ENCODE measurements at regions not wholly inside any gene's neighbourhood (a gene's known extent, or its start where the extent isn't known, plus 50 kb on each side); places are given as distances from the start of the nearest gene placed in this dataset.
A peak's percentile ranks its signal among the peaks of the same experiment; 100 is the strongest.

- H3K36me3 ChIP-seq (ENCODE audit: insufficient read depth, low read length), result no peaks in the 10 kb centered on the region
- TF ChIP-seq, protein P1, sequence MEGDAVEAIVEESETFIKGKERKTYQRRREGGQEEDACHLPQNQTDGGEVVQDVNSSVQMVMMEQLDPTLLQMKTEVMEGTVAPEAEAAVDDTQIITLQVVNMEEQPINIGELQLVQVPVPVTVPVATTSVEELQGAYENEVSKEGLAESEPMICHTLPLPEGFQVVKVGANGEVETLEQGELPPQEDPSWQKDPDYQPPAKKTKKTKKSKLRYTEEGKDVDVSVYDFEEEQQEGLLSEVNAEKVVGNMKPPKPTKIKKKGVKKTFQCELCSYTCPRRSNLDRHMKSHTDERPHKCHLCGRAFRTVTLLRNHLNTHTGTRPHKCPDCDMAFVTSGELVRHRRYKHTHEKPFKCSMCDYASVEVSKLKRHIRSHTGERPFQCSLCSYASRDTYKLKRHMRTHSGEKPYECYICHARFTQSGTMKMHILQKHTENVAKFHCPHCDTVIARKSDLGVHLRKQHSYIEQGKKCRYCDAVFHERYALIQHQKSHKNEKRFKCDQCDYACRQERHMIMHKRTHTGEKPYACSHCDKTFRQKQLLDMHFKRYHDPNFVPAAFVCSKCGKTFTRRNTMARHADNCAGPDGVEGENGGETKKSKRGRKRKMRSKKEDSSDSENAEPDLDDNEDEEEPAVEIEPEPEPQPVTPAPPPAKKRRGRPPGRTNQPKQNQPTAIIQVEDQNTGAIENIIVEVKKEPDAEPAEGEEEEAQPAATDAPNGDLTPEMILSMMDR (IDR thresholded peaks at IDR 0.05; ENCODE audit: extremely low read depth, low read depth, low read length), result no peak
- H3K27ac ChIP-seq (ENCODE audit: low read depth, low read length), result no peak overlapping the region
- peak; percentile 9 for DNase-seq (ENCODE audit: insufficient read length, low spot score, missing footprints)
- no peak overlapping the region for H2AFZ ChIP-seq (ENCODE audit: low read length)
- H3K27me3 ChIP-seq (ENCODE audit: insufficient read depth, low read length), result no peaks in the 10 kb centered on the region
- H3K4me1 ChIP-seq (ENCODE audit: insufficient read depth, low read length), result no peaks in the 10 kb centered on the region
- H3K4me2 ChIP-seq (ENCODE audit: insufficient read depth, low read length), result no peak overlapping the region
- H3K79me2 ChIP-seq (ENCODE audit: insufficient read depth, low read length), result no peaks in the 10 kb centered on the region
- no peaks in the 10 kb centered on the region for H4K20me1 ChIP-seq (ENCODE audit: insufficient read depth, low read length)
- no peaks in the 10 kb centered on the region for H3K9me3 ChIP-seq (ENCODE audit: low read depth, low read length)
- no peak overlapping the region for H3K4me3 ChIP-seq (ENCODE audit: insufficient read depth, low read length)
These were observed 349.0 kb downstream of the BRINP1 start for GRCh38 chr9:119020284-119020683.

GRCh38 chr9:119020730-119021333, 348.4 kb downstream of the BRINP1 start:
- Histone ChIP-seq H3K4me2 (ENCODE audit: insufficient read depth, low read length) (no peak overlapping the region), H3K27me3 (ENCODE audit: insufficient read depth, low read length) (no peaks in the 10 kb centered on the region), H4K20me1 (ENCODE audit: insufficient read depth, low read length) (no peaks in the 10 kb centered on the region), H2AFZ (ENCODE audit: low read length) (no peak overlapping the region), H3K9me3 (ENCODE audit: low read depth, low read length) (no peaks in the 10 kb centered on the region), H3K36me3 (ENCODE audit: insufficient read depth, low read length) (no peaks in the 10 kb centered on the region), H3K4me3 (ENCODE audit: insufficient read depth, low read length) (no peak overlapping the region), H3K79me2 (ENCODE audit: insufficient read depth, low read length) (no peaks in the 10 kb centered on the region), H3K4me1 (ENCODE audit: insufficient read depth, low read length) (peaks cover 3% of the 10 kb centered on the region), H3K27ac (ENCODE audit: low read depth, low read length) (no peak overlapping the region)
- TF ChIP-seq, protein P1 (IDR thresholded peaks at IDR 0.05; ENCODE audit: extremely low read depth, low read depth, low read length), result no peak
- DNase-seq (ENCODE audit: insufficient read length, low spot score, missing footprints), result no peak

DNA sequence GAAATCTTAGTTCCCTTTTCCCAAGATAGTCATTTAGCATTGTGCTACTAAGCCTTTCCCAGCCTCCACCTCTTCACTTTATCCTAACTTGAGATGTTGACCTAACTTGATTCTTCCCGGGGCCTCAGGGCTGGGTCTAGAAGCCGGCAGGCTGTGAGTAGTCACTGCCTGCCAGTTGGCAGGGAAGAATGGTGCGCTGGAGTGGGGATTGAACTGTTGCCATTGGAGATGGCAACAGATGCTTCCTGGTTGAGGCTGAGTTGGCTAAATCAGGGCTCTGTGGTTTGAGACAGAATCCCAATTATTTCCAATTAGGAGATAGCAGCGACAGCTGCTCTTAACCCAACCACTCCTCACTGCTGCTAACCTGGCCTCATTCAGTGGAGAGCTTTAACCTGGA, 343.1 kb downstream of the BRINP1 start:
- TF ChIP-seq, protein P1 (IDR thresholded peaks at IDR 0.05; ENCODE audit: extremely low read depth, low read depth, low read length), result no peak
- Histone ChIP-seq H3K79me2 (ENCODE audit: insufficient read depth, low read length) (no peaks in the 10 kb centered on the region), H3K27me3 (ENCODE audit: insufficient read depth, low read length) (no peaks in the 10 kb centered on the region), H3K4me2 (ENCODE audit: insufficient read depth, low read length) (no peak overlapping the region), H3K36me3 (ENCODE audit: insufficient read depth, low read length) (no peaks in the 10 kb centered on the region), H3K4me3 (ENCODE audit: insufficient read depth, low read length) (no peak overlapping the region), H3K9me3 (ENCODE audit: low read depth, low read length) (no peaks in the 10 kb centered on the region), H2AFZ (ENCODE audit: low read length) (no peak overlapping the region), H3K4me1 (ENCODE audit: insufficient read depth, low read length) (peaks cover 3% of the 10 kb centered on the region), H3K27ac (ENCODE audit: low read depth, low read length) (no peak overlapping the region), H4K20me1 (ENCODE audit: insufficient read depth, low read length) (no peaks in the 10 kb centered on the region)
- DNase-seq (ENCODE audit: insufficient read length, low spot score, missing footprints), result peak; percentile 65

DNA sequence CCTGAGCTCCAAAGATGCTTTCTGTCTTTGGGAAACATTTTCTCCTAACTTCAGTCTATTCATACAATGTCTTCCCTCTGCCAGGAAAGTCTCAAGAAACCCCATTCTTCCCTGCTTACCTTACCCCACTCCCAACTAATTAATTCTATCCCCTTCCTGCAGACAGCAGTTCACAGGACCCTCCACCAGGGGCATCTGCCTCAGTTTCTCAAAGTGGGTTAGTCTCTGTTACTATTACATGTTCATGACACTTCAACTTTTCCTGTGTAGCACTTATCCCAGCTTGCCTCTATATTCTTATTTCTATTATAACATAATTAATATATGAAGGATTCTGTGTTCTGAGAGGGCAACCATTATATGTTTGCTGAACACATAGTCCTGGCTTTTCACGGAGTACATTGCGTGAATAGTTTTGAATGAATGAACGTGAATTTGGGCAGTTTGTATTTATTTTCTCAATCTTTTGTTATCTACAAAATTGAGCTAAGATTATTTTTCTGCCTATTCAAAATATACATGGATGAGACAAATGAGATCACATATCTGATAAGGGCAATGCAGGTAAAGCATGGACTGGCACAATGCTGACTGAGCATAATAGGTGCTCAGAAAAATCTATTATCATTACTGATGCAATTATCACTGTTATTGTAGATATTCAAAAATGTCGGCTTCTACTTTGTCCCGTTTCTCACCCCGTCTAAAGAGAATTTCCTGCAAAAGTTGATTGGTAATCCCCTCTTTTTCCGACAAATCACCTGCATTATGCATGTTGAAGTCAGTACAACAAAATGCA, 341.1 kb downstream of the BRINP1 start:
- H3K4me2 ChIP-seq (ENCODE audit: insufficient read depth, low read length), result no peak overlapping the region

More for the DNA sequence above, 341.1 kb downstream of the BRINP1 start:
- H3K27me3 ChIP-seq (ENCODE audit: insufficient read depth, low read length), result no peaks in the 10 kb centered on the region
- no peaks in the 10 kb centered on the region for H3K79me2 ChIP-seq (ENCODE audit: insufficient read depth, low read length)
- peaks cover 3% of the 10 kb centered on the region for H3K4me1 ChIP-seq (ENCODE audit: insufficient read depth, low read length)
- no peak overlapping the region for H3K4me3 ChIP-seq (ENCODE audit: insufficient read depth, low read length)
- no peaks in the 10 kb centered on the region for H4K20me1 ChIP-seq (ENCODE audit: insufficient read depth, low read length)
- no peaks in the 10 kb centered on the region for H3K36me3 ChIP-seq (ENCODE audit: insufficient read depth, low read length)
- TF ChIP-seq, protein P1 (IDR thresholded peaks at IDR 0.05; ENCODE audit: extremely low read depth, low read depth, low read length), result no peak
- H3K9me3 ChIP-seq (ENCODE audit: low read depth, low read length), result no peaks in the 10 kb centered on the region
- DNase-seq (ENCODE audit: insufficient read length, low spot score, missing footprints), result no peak
- H3K27ac ChIP-seq (ENCODE audit: low read depth, low read length), result no peak overlapping the region
- H2AFZ ChIP-seq (ENCODE audit: low read length), result no peak overlapping the region
